Testis (tissue), 2 donors: ENCODE measurements at regions not wholly inside any gene's neighbourhood (a gene's known extent, or its start where the extent isn't known, plus 50 kb on each side); places are given as distances from the start of the nearest gene placed in this dataset.

Experiments
- CTCF ChIP-seq, 3 experiments: fragments of 450-650 bp in 2 of 3; fragments of 200-600 bp in 1 of 3; sonication (generic) in 1 of 3; IDR thresholded peaks; one replicate each; pipeline ENCODE4 v1.5.1; 2016 to 2019; ENCODE audit warnings: antibody characterized with exemption in 3 of 3, mild to moderate bottlenecking in 2 of 3, moderate library complexity in 1 of 3
- POLR2A ChIP-seq: fragments of 450-650 bp; IDR thresholded peaks from one replicate; pipeline ENCODE4 v1.6.1; 2017; ENCODE audit warnings: antibody characterized with exemption, mild to moderate bottlenecking, moderate library complexity

GRCh38 chr2:236643480-236643879, 73.9 kb downstream of the ACKR3 start:
- TF ChIP-seq CTCF (IDR thresholded peaks at IDR 0.05) (no peak), POLR2A (no peak)
